GM18502 (cell line): ENCODE measurements at regions not wholly inside any gene's neighbourhood (a gene's known extent, or its start where the extent isn't known, plus 50 kb on each side); places are given as distances from the start of the nearest gene placed in this dataset.
A peak's percentile ranks its signal among the peaks of the same experiment; 100 is the strongest.

Experiments used
- ATAC-seq: cut with Tn5 transposase; IDR thresholded peaks from one replicate; pipeline ENCODE4 v1.9.1; 2021; ENCODE audit warnings: mild to moderate bottlenecking; ENCODE audit not compliant: unreplicated experiment, poor library complexity

DNA sequence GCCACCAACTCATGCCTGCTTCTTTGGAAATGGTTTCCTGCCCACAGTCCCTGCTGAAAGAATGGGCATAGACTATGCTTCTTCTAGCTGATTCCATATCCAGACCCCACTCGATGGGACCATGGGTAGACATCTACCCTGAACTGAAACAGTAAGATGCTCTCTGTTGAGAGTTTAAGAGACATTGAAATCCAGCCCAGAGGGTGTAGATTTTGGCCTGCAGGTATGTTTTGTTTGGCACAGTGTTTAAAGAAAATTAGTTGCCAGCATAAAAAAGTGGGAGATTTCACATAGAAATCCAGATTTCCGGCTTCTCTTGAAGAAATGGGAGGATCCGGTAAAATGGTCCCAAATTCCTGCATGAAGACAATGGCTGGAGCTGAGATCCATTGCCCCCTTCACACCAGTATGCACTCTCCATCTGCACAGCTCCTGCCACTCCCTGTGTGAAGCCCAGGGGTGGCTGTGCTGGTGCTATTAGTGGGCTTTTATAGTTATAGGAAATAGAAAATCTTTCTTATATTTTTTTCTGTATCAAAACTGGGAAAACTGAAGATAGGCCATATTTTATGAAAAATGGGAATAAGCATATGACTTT lies 218.1 kb downstream of the PTEN start:
- ATAC-seq: no peak

DNA sequence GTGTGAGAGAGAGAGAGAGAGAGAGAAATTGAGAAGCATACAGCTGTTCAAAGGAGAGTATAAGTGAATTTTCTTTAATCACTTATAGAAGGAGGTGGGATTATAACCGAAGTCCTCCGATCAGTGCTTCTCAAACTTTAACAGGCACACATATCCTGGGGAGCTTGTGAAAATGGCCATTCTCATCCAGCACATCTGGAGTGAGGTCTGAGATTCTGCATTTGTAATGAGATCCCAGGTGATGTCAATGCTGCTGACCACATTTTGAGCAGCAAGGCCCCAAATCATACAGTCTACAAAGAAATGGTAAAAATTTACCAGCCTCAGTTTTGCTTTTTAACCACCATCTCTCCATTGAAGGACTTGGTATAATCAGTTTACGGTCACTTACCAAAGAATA lies 219.0 kb downstream of the PTEN start:
- peak; percentile 29 for ATAC-seq

DNA sequence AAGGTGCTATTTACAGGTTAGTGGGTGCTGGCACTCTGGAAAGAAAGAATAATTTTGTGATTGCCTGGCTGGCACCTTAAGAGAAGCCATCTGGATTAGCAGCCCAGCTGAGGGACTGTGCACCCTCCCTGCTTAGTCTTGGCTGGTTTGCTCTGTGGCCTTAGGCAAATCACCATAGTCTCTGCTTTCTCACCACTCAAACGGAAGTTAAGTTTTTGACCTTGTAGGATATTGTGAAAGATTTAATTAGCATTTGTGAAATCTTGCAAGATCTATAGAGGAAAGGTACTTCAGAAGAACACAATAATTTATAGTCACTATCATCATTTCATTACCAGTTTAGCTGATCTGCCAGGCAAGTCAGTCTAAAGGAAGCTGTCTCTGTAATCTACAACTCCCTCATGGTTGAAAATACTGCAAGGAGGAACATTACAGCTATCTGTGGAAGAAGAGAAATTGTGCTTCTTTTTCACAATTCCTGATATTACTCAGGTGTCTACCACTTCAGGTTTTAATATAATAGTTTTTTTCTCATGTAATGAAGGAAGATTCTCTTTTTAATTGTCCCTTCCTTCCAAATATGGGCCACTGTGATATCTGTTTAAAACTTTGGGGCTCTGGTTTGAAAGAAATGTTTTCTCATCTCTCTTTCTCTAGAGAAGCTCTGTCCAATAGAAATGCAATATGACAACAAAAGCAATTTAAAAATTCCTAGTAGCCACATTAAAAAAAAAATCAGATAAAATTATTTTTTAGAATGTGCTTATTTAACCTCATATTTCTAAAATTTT lies 219.6 kb downstream of the PTEN start:
- peak; percentile 78 for ATAC-seq

DNA sequence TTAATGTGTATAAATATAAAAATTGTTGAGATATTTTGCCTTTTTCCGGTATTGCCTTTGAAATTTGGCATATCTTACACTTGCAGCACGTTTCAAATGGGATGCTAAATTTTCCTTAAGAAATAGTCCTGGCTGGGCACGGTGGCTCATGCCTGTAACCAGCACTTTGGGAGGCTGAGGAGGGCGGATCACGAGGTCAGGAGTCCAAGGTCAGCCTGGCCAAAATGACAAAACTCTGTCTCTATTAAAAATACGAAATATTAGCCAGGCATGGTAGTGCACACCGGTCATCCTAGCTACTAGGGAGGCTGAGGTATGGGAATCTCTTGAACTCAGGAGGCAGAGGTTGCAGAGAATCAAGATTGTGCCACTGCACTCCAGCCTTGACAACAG lies 220.2 kb downstream of the PTEN start:
- no peak for ATAC-seq

DNA sequence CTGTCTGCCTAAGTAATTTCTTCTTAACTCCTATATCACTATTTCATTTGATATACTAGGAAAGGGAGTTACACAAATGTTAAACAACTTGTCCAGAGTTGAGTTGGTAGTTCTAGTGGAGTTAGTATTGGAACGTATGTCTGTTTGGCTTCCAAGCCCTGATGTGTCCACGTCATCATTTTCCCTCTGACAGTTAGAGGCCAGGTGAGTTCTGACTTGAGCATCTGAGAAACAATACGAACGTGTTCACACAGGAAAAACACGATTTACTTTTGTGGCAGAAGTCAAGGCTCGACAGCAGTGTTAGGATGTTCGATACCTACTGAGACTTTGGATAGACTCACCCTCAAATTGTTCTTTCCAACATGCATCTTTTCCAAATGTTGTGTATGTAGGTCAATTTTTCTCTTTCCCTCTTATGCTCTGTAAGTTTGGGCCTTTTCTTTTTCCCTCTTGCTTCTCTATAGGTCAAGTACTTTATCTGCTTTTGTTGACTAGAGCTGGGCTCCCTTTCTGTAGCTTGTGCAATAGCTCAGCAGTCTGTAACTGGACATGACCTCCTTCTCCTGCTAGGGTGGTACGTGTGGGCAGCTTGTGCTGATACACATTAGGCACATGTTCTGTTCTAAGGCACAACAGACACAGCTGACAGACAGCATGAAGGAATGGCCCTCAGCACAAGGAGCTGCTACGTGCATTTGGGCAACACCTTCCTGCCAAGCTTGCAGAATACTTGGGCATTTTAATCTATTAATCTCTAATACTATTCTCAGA lies 222.9 kb downstream of the PTEN start:
- no peak for ATAC-seq

DNA sequence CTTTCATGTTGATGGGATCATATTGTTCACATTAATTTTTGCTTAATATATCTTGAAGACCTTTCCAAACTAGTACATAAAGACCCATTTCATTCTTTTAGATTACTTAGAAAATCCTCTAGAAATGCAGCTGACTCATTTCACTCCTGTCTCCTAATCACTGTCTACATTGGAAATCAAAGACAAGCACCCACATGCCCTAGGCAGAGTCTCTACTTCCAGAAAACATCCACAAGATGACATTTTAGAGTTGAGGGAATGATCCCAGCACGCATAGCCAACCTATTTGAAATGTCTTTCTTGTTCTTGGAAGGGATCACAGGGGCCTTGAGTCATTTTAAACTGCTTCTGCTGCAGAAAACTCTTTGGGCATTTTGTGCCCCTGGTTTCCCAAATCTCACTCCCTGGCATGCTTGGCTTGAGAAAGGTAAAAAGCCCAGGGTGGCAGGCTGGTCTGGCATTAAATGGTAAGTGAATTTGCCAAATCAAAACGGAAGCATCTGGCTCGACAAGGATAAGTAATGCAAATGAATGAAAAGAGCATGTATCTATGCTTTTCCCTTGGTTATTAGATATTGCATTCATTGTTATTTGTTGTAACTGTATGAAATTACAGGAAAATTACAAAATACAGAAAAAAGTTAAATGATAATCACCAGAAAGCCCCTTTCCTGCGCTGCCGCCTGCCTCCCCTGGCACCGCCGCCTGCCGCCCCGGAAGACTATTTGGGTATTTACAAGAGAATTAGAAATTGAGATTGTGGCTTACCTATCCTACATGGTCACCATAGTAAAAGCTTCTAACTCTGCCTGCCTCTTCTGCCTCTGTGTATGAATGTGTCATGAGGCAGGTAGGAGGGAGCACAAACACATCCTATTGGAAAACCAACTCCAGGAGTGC lies 225.3 kb downstream of the PTEN start:
- ATAC-seq: no peak

DNA sequence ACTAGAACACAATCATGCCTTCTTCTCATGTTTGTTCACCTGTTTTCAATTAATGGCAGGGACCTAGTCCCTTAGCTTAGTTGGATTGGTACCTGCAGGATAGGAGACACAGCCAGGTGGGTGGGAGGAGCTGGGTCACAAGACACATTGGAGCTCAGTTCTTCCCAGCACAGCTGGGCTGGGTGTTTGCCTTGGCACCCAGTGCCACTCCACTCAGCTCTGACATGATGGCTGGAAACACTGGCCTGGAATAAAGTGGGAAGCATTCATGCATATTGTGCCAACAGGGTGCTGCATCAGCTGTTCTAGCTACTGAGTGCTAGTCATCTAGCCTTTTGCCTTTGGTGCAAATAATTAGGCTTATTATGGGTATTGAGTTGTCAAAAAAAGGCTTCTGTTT lies 226.1 kb downstream of the PTEN start:
- no peak for ATAC-seq

DNA sequence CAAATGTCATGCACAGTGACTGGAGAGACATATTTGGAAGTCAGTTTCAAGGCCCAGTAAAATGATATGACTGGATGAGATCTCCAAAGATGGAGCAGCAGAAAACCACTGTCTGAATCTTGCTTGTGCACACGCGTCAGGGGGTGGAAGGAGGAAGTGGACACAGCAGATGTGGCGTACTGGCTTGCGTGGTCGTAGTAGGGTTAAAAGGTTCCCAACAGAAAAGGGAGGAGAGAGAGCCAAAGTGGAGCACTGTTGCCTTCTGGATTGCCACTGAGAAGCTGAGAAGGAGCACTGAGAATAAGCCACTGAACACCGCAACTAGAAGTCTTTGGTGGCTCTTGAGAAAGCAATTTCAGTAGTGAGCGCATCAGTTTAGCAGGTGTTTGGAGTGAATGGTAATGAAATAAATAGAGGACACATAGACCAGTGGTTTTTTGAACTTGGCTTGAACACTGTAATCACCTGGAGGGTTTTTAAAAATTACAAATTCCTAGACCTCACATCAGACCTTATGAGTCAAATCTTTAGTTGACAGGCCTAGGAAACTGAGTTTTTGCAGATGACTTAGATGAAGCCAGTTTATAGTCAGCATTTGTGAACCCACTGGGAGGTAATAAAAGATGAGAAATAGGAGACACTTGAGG lies 227.3 kb downstream of the PTEN start:
- ATAC-seq: no peak

DNA sequence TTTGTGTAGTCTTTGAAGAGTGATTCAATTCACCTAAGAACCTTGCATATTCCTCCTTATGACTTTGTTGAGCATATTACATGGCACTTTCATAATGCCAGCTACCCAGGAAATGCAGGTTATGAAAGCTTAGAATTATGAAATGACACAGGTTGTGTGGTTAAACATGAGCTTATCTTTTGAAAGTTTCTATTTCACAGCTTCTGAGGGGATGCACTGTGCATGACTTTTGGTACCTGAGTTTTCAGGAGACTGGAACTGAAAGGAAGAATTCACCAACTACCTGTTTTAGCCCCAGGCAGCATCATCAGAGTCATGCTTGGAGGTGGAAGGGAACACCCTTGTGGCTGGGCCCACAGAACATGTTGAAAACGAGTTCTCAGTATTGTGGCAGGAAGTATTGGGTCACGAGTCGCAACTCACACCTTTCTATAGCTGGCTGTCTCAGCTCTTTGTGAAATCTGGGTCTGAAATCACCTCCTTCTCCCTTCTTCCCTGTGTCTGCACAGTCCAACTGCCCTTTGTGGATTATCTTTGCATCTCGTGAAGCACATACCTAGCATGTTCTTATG lies 228.2 kb downstream of the PTEN start:
- peak; percentile 86 for ATAC-seq

DNA sequence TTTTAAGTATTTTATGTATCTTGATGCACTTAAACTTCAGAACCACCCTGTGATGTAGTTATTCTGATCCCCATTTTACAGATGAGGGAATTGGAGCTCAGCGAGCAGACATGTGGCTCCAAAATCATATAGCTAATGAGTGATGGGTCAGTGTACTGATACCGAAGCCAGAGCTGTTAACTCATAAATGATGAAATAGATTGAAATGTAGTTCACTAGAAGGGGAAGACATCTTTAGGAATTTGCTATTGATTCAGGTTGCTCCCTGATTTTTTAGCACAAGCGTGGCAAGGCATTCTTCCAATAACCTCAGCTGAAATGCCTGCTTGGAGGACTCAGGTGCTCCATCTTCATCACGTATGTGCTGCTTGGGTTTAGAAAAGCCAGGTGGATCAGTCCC lies 228.8 kb downstream of the PTEN start:
- ATAC-seq: no peak

DNA sequence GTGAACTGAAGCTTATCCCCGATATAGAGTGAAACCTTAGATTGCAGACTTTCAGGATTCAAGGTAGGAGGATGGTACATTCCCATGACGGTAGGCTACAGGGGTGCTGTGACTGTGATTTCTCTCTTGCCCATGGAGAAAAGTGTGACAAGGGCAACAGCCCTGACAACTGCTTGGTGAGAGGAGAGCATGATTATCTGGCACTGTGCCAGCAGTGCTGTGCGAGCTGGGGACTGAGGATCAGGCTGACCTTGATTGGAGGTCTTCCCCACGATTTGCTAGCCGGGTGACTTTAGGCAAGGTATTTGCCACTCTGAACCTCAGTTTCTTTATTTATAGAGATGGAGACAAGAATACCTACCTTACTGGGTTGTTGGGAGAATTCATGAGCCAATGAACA lies 229.5 kb downstream of the PTEN start:
- ATAC-seq: no peak

DNA sequence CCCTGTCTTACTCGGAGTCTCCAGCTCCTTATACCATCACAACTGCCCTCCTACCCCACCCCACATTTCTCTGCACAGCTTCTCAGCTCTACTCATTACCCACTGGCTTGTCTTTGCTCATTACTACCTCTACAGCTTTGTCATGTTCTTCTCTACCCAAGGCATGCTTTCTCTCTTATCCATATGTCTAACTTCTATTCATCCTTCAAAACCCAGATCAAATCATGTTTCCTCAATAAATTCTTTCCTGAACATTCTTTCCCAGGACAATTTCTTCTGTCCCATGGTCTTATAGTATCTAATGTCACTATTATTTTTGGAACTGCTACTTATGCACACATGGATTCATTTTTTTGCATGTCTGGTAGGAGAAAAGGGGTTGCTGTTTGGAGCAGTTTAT lies 231.4 kb downstream of the PTEN start:
- ATAC-seq: no peak

DNA sequence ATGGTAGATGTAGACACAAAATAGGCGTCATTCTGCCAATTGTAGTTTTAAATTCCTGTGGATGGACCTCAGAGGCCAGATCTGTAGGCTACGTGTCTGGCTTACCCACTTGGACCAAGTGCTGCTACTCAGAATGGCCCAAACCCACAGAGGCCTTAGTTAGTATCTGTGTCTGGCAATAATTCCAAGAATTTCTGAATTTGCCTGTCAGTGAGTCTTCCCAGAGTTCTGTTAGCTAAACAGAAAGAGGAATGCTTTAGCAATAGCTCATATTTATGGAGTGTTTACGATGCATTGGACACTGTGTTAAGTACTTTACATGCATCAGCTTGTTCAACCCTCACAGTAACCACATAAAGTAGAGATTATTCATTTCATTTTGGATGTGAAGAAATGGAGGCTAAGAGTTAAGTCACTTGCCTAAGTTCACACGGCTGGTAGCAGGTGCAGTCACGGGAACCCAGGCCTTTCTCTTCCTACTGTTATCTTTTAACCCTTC lies 231.8 kb downstream of the PTEN start:
- no peak for ATAC-seq

DNA sequence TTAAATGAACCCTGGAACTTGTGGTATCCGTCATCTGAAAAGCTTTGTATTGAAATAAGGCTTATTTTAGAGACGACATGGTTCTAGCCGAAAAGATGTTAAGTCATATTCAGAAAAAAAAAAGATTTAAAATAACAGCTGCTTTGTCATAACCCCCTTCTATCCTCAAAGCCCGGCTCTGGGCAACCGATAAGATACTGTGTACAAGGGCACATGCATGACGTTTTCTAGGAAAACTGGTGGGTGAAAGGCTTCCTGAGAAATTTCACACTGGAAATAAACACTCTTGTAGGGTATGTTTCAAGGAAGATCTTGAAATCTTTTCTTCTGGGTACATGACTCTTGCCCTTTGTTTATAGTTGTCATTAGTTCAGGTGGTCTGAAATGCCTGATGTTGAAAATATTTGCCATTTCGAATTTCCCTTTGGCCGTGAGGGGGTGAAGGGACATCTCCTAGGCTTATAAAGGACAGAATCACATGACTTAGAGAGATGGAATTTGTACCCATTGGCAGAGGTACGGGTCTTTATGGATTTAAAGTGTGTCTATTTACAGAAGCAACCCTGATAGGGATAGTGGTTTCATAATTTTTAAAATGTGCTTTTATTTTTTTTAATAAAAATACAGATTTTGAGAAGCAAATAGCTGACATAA lies 232.5 kb downstream of the PTEN start:
- ATAC-seq: no peak

DNA sequence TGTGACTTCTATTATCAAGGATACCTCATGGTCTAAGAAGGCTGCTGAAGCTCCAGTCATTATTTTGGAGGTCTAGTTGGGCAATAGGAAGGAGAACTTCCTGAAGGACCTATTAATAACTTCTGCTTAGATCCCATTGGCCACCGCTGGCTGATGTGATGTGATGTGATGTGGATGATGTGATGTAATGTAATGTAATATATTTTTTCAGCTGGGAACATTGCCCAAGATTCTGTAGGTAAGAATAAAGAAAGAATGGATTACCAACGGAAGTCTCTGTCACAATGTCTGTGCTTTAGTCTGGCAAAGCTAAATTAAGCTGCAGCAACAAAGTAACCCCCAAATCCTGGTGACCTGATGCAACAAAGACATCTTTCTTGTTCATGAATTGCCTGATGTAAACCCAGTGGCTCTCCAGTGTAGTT lies 233.7 kb downstream of the PTEN start:
- no peak for ATAC-seq

DNA sequence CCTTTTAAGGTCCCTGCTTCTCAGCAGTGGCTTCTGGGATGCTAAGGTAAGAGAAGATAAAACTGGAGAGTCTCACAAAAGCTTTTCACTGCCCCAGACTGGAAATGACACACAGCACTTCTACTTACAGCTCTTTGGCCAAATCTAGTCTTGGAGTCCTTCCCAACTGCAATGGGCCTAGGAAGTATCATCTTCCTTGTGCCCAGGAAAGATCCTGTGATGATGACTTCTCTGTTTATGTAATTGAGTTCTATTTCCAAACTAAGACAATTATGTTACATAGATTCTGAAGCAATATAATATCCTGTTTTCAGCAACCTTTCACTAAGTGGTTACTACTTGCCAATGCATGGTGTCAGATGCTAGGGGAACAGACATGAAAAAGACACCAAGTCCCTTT lies 234.1 kb downstream of the PTEN start:
- ATAC-seq: no peak

DNA sequence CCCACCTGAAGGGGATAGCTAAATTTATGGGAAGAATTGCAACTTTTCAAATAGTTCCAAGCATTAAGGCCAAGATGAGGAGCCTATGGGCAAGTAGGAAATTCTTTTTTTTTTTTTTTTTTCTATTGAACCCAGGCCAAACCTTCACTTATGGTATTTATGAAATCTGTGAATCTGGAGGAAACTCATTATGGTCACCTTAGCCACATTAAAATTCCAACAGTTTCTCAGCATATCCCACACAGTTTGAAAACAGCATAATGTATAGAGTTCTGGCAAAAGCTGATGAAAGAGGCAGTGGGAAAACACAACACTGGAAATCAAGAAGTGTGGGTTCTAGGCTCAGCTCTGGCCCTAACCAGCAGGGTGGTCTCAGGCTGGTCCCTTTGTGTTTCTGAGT lies 236.9 kb downstream of the PTEN start:
- ATAC-seq: no peak

DNA sequence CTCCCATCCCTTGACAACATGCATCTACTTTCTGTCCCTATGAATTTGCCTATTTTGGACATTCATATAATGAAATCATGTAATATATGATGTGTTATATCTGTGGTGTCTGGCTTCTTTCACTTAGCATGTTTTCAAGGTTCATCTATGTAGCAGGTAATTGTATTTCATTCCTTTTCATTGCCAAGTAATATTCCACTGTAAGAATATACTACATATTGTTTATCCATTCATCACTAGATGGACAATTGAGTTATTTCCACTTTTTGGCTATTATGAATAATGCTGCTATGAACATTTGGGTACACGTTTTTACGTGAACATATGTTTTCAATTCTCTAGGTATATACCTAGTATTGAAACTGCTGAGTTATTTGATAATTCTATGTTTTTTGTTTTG lies 238.2 kb downstream of the PTEN start:
- no peak for ATAC-seq

DNA sequence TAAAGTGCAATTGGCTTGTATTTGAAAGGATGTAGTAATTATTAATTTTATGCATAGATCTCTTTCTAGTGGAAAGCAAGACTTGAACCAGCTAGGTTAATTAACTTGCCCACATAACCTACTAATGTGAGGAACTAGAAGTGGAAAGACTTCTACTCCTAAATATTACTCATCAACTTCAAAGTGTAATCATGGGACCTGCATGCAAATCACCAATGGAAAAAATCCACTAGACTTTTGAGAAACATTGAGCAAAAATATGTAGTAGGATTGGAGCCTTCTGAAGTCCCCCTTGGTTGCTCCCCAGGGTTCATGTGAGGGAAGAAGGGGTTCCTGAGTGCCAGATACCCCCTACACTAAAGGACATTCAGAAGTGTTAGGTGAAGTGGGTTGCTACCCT lies 240.2 kb downstream of the PTEN start:
- ATAC-seq: no peak
